HL-60/S4 (cell line): ENCODE measurements at regions not wholly inside any gene's neighbourhood (a gene's known extent, or its start where the extent isn't known, plus 50 kb on each side); places are given as distances from the start of the nearest gene placed in this dataset.

Experiments used
- in situ Hi-C: fragments of 300-500 bp; cut with MboI; formaldehyde crosslinking; loops from 2 replicates; pipeline ENCODE4 v1.14.3; 2022; ENCODE audit warnings: low sequenced_read_pairs

- in situ Hi-C loops, result no loop called here
Measured at GRCh38 chr5:40389591-40389990, 290.1 kb upstream of the PTGER4 start.

- in situ Hi-C loops, result no loop called here
Measured at GRCh38 chr5:40386289-40386688, 293.4 kb upstream of the PTGER4 start.

DNA sequence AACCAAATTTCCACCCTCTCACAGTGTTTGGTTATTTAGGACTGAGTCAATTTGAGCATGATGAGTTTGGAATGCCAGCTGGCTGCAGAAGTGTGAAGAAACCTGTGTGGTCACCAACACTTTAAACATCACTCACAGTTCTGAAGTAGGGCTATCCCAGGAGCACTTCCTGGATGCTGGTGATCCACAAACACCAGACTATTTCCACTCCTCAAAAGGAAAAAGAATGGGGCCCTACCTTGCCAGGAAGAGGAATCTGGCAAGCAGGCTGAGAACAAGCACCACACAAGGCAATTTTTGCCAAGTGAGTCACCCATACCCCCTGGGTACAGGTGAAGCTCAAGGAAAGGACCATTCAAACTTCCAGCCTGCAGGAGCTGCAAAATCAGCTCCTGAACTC is 294.2 kb upstream of the PTGER4 start:
- in situ Hi-C loops, result no loop called here

DNA sequence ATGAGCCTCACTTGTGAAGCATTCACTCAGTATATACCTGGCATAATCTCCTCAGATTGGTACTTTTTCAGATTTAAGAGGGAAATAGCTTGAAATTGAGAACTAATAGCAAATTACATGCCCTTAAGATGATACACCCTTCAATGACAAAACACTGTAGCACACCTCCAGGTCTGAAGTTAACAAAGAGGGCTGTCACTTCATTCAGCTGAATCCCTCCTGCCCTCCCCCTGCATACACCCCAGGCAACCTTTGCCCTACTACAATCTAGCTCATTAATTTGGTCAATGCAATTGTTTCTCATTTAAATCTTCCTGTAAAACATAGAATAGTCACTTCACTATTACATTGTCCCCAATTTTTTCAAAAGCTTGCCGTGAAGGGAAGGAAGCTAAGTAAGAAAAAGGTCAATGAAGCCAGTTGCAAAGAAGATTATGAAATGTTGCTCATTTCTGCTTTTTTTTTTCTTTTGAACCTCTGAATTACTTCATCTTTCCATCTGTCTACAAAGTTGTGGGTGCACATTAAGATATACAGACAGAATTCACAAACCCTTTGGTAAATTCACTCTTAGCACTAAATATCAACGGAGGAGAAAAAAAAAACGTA is 294.8 kb upstream of the PTGER4 start:
- in situ Hi-C loops, result no loop called here

DNA sequence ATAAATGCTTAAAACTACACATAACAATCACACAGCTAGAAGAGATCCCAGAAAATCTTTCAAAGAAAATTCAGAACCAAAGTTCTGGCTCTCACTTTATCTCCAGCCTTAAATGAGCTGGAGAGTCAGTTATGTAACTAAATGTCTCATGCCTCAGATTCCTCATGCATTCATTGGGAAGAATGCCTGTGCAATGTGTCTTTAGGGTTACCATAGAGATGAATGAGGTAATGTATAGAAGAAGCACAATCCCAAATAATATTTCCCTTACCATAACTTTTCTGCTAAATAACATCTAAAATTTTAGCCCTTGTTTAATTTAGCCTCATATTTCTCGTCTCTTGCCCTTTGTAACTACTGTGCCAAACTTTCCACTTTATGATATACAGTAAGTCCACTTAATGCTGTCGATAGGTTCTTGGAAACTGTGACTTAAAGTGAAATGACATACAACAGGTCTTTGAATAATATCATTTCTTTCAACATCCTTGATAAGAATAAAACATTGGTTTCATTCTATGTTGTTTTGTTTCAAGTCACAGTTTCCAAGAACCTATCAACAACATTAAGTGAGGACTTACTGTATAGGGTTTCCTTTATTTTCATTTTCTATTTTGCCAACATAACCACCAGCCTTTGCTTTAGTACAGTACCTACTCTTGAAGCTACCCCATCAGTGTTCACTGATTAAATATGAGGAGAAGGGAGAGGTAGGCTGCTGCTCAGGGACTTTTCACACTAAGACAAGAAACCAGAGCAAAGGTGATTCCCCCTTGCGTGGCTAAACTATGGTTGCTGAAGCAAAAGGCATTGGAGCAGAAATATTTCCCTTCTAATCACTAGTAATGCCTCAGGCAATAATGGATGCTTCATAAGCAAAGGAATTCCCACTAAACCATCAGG is 295.7 kb upstream of the PTGER4 start:
- in situ Hi-C loops, result no loop called here

DNA sequence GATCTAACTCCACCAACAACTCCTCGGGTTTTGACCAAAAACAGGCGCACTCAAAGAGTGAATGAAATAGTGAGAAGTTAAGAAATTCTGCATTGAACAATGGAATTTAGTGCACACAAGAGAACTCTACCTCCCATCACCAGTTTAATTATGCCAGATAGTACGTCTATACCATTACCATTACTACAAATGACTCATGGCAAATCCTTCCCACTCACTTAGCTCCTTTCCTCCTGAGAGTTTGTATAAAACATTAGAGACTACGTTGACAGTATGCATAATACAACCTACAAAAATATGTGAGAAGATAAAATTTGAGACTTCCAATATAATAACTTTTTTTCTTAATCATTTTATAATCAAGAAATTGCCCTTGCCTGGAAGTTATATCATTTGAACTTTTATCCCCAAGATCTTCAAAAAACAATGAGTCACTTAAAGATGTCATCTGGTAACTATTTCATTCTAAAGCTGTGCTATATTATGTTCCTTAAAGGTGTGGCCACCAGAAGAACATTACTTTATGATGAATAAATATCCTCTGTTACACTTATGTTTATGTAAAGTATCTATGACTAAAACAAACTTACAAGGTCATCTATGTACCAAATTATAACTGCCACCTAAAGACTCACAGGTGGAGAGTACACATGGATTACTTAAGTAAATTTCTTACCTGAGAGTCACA is 297.9 kb upstream of the PTGER4 start:
- in situ Hi-C loops, result no loop called here

- in situ Hi-C loops, result no loop called here
Measured at GRCh38 chr5:40381016-40381415, 298.7 kb upstream of the PTGER4 start.

DNA sequence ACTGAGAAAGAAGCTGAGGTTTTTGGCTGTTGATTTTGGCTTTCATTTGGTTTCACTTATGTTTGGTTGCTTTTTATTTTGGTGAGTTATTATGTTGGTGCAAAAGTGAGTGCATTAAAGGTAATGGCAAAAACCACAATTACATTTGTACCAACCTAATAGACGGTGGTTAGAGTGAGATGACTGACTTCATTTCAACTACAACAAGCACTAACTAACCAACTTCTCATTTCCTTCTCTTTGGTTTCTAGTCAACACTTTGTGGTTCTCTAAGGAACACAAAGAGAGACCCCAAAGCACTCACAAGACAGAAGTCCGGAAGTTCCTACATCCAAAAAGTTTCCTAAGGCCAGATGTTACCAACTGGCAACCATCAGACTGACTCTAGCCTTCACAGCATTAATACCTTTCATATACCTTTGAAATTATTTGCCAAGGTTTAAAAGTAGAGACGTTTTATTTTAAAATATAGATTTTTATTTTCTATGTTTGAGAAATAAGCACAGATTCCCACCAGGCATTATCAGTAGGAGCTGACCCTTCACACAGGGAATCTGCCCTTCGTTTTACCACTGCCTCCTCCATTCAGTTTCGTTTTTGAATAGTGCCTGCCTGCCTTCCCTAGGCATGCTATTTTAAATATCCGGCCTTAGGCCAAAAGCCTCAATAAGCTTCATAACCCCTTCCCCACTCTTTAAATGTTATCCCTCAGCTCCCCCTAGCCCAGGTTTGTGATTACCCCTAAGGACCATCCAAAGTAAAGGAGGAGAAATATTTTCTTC is 301.1 kb upstream of the PTGER4 start:
- in situ Hi-C loops, result no loop called here

GRCh38 chr5:40376566-40376965 is 303.1 kb upstream of the PTGER4 start:
- in situ Hi-C loops, result no loop called here

GRCh38 chr5:40374853-40375252 is 304.9 kb upstream of the PTGER4 start:
- in situ Hi-C loops, result no loop called here

DNA sequence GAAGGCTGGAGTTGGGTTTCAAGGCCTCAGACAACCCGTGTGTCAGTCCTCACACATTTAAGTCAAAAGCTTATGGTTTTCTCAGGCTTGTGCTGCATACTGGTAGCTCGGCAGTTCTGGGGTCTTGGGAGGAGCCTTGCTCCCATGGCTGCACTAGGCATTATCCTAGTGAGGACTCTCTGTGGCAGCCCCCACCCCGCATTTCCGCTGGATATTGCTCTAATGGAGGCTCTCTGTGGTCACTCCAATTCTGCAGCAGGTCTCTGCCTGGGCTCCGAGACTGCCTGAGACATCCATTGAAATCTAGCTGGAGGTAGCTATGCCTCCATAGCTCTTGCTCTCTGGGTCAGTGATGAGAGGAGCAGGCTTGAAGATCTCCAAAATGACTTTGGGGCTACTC is 311.5 kb upstream of the PTGER4 start:
- in situ Hi-C loops, result no loop called here

- in situ Hi-C loops, result no loop called here
Measured at GRCh38 chr5:40367255-40367654, 312.5 kb upstream of the PTGER4 start.

DNA sequence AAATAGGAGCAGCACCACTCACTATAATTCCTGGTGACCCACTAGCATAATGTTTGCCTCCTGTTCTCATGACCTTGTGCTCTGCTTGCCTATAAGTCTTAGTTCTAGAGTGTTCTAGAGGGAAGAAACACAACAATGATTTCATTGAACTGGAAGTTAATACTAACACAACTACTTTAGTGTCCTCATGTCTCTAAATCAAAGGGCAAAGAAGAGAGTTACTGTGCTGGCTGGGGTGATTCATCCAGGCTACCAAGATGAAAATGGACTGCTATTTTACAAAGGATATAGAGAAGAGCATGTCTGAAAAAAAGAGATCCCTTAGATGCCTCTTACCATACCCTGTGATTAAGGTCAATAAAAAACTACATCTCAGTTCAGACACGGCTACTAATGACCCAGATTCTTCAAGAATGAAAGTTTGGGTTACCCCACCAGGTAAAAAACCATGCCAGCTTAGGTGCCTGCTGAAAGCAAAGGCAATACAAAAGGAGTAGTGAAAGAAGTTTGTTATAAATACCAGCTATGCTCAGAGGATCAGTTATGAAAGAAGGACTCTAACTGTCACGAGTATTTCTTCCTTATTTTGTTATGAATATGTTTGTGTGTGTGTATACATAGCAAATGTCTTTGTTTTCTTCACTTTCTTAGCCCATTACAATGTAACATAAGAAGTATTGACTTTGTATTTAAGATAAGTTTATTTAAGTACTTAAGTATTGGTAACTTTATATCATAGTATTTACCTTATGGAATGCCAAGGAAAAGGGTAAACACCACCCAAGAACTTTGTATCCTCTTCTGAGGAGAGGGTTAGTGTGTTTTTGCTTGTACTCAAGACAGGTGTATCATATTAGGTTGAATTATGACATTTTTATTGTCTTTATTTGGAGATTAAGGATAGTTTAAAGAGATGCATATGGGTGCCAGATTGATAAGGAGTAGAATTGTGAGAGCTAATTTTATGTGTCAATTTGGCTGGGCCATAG is 314.1 kb upstream of the PTGER4 start:
- in situ Hi-C loops, result no loop called here

- in situ Hi-C loops, result no loop called here
Measured at GRCh38 chr5:40364441-40364840, 315.3 kb upstream of the PTGER4 start.

GRCh38 chr5:40361378-40361777 is 318.3 kb upstream of the PTGER4 start:
- in situ Hi-C loops, result no loop called here

DNA sequence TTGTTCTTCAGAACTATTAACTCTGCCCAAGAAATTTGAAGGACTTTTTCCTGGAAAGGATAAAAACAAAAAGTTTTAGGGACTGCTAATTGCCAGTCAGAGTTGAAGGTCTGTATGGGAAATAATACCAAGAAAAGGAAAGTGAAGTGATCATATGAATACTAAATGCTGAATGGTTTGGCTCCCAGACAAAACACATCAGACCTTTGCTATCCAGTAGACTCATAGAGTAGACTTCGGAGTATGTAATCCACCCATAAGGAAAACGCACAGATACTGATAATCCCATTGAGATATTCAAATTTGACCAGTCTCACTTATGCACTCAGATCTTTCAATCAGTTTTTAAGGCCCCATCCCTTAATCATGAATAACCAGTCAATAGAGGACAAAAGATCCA is 319.0 kb upstream of the PTGER4 start:
- in situ Hi-C loops, result no loop called here

- in situ Hi-C loops, result no loop called here
Measured at GRCh38 chr5:40359832-40360231, 319.9 kb upstream of the PTGER4 start.

DNA sequence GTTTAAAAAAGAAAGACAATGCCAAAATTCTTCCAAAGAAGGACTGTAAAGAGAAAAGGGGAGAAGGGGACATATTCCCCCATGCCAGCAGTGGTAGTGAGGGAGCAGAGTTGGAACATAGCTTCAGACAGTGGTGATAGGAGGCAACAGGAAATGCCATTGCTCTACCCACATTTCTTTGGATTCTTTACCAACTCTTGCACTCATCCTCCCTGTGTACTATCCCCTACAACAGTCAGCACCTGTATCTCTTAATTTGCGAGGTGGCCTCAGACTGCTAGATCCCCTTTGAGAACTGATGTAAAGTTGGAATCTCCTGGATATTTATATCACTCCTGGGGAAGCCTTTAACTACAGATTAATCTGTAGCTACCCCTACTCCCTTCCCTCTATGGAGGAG is 320.6 kb upstream of the PTGER4 start:
- in situ Hi-C loops, result no loop called here

DNA sequence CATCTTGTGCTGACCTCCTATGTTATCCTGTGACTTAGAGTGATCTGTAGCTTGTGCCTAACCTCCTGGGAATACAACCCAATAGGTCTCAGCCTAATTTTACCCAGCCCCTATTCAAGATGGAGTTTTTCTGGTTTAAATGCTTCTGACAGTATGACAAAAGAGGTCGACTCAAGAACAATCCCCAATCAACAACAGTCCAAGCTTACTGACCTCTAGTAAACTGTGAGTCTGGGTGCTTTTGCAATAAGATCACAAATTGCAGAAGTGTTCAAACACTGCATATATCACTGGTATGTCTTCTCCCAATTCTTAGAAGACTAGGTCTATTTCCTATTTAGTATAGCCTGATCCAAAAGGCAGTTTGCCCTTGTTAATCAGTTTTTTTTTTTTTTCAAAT is 323.5 kb upstream of the PTGER4 start:
- in situ Hi-C loops, result no loop called here

GRCh38 chr5:40355846-40356245 is 323.9 kb upstream of the PTGER4 start:
- in situ Hi-C loops, result no loop called here
